Thoracic aorta (tissue), 2 donors: ENCODE measurements at regions not wholly inside any gene's neighbourhood (a gene's known extent, or its start where the extent isn't known, plus 50 kb on each side); places are given as distances from the start of the nearest gene placed in this dataset.

Experiments used
- ATAC-seq: fragments of 150-250 bp; one replicate; pipeline ENCODE4 v1.8.0; 2017; ENCODE audit warnings: low read depth; ENCODE audit not compliant: insufficient number of reproducible peaks, low FRiP score
- DNase-seq: peaks from one replicate; pipeline ENCODE4 v3.0.0-alpha.2; 2020; ENCODE audit warnings: low spot score
- H3K27ac ChIP-seq, 2 donors: fragments of 200-600 bp; sonication (generic); 1 replicate in 1 of 2; 2 replicates in 1 of 2; pipeline ENCODE4 v1.5.1; 2016; ENCODE audit warnings: mild to moderate bottlenecking in 2 of 2, moderate library complexity in 2 of 2
- H3K27me3 ChIP-seq: fragments of 200-600 bp; sonication (generic); replicated peaks from 2 replicates; pipeline ENCODE4 v1.6.0; 2016; ENCODE audit warnings: mild to moderate bottlenecking; ENCODE audit not compliant: insufficient read depth
- H3K36me3 ChIP-seq: fragments of 200-600 bp; sonication (generic); one replicate; pipeline ENCODE4 v1.5.1; 2016
- H3K4me1 ChIP-seq, 2 donors: fragments of 200-600 bp; sonication (generic); 1 replicate in 1 of 2; 2 replicates in 1 of 2; pipeline versions ENCODE4 v1.5.1 to v1.6.0; 2016; ENCODE audit warnings: low read depth in 2 of 2, mild to moderate bottlenecking in 1 of 2; ENCODE audit not compliant: control insufficient read depth in 1 of 2
- H3K4me3 ChIP-seq: fragments of 200-600 bp; sonication (generic); 2 replicates; pipeline ENCODE4 v1.5.1; 2016; ENCODE audit warnings: mild to moderate bottlenecking
- H3K9me3 ChIP-seq: fragments of 200-600 bp; sonication (generic); 2 replicates; pipeline ENCODE4 v1.5.1; 2016
- CTCF ChIP-seq: fragments of 200-600 bp; sonication (generic); IDR thresholded peaks from one replicate; pipeline ENCODE4 v1.5.1; 2019; ENCODE audit warnings: antibody characterized with exemption

GRCh38 chr5:17326600-17327037, 109.2 kb downstream of the BASP1 start:
- H3K27me3 ChIP-seq, result no peaks in the 10 kb centered on the region
- no peaks in the 10 kb centered on the region for H3K36me3 ChIP-seq
- H3K27ac ChIP-seq, result no peak overlapping the region
- TF ChIP-seq CTCF, result no peak
- ATAC-seq, result no peak
- no peaks in the 10 kb centered on the region for H3K4me1 ChIP-seq
- H3K9me3 ChIP-seq, result no peaks in the 10 kb centered on the region
- DNase-seq, result no peak
- no peak overlapping the region for H3K4me3 ChIP-seq

- DNase-seq, result no peak
- no peaks in the 10 kb centered on the region for H3K4me1 ChIP-seq
- H3K4me3 ChIP-seq, result no peak overlapping the region
- TF ChIP-seq CTCF, result no peak
- ATAC-seq, result no peak
- H3K27me3 ChIP-seq, result no peaks in the 10 kb centered on the region
- no peaks in the 10 kb centered on the region for H3K36me3 ChIP-seq
- no peak overlapping the region for H3K27ac ChIP-seq
- no peaks in the 10 kb centered on the region for H3K9me3 ChIP-seq
Observed at GRCh38 chr5:17327048-17327625, 109.7 kb downstream of the BASP1 start.

GRCh38 chr5:17329571-17329970, 112.1 kb downstream of the BASP1 start:
- Histone ChIP-seq H3K27me3 (no peaks in the 10 kb centered on the region), H3K9me3 (no peaks in the 10 kb centered on the region), H3K4me3 (no peak overlapping the region), H3K27ac (no peak overlapping the region), H3K4me1 (peaks cover 0 to 6% of the 10 kb centered on the region in 2 donors), H3K36me3 (no peaks in the 10 kb centered on the region)
- DNase-seq, result no peak
- TF ChIP-seq CTCF, result no peak
- no peak for ATAC-seq

- Histone ChIP-seq H3K27ac (no peak overlapping the region), H3K4me3 (no peak overlapping the region), H3K9me3 (no peaks in the 10 kb centered on the region), H3K4me1 (peaks cover 0 to 6% of the 10 kb centered on the region in 2 donors), H3K36me3 (no peaks in the 10 kb centered on the region), H3K27me3 (no peaks in the 10 kb centered on the region)
- TF ChIP-seq CTCF, result no peak
- ATAC-seq (no peak), DNase-seq (no peak)
Observed at GRCh38 chr5:17330386-17330785, 113.0 kb downstream of the BASP1 start.

GRCh38 chr5:17331651-17332050, 114.2 kb downstream of the BASP1 start:
- DNase-seq (no peak), ATAC-seq (no peak)
- Histone ChIP-seq H3K4me1 (peaks cover 0 to 6% of the 10 kb centered on the region in 2 donors), H3K27me3 (no peaks in the 10 kb centered on the region), H3K4me3 (no peak overlapping the region), H3K36me3 (no peaks in the 10 kb centered on the region), H3K27ac (no peak overlapping the region), H3K9me3 (no peaks in the 10 kb centered on the region)
- no peak for TF ChIP-seq CTCF
